Neural cell (in vitro differentiated cells): ENCODE measurements at regions not wholly inside any gene's neighbourhood (a gene's known extent, or its start where the extent isn't known, plus 50 kb on each side); places are given as distances from the start of the nearest gene placed in this dataset.

ENCODE experiments used
- POLR2AphosphoS5 ChIP-seq: IDR thresholded peaks from 2 replicates; pipeline ENCODE4 v1.6.1; 2012
- TF ChIP-seq, protein P1 (sequence below): fragments of 450-650 bp; IDR thresholded peaks from 2 replicates; pipeline ENCODE4 v1.5.1; 2014; ENCODE audit warnings: antibody characterized with exemption, mild to moderate bottlenecking, moderate library complexity; ENCODE audit not compliant: poor library complexity, severe bottlenecking

DNA sequence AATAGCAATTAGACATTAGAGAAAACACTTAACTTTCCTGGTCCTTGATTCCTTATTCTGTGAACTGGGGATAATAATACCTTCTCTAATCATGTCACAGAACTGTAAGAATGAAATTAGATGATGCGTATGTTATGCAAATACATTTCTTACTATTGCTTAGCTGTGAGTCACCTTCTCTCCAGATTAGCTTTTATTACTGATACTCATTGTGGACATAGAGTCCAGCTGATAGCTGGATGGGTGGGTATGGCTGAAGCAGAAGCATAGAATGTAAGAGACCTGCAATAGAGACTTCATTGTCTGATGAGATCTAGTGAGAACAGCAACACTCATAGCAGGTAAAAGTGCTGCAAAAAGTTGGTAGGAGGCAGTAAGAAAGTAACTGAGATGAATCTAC lies 437.2 kb upstream of the ZFP42 start:
- TF ChIP-seq, protein P1, sequence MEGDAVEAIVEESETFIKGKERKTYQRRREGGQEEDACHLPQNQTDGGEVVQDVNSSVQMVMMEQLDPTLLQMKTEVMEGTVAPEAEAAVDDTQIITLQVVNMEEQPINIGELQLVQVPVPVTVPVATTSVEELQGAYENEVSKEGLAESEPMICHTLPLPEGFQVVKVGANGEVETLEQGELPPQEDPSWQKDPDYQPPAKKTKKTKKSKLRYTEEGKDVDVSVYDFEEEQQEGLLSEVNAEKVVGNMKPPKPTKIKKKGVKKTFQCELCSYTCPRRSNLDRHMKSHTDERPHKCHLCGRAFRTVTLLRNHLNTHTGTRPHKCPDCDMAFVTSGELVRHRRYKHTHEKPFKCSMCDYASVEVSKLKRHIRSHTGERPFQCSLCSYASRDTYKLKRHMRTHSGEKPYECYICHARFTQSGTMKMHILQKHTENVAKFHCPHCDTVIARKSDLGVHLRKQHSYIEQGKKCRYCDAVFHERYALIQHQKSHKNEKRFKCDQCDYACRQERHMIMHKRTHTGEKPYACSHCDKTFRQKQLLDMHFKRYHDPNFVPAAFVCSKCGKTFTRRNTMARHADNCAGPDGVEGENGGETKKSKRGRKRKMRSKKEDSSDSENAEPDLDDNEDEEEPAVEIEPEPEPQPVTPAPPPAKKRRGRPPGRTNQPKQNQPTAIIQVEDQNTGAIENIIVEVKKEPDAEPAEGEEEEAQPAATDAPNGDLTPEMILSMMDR, result no peak
- no peak for TF ChIP-seq POLR2AphosphoS5
